ENCODE measurements at regions not wholly inside any gene's neighbourhood (a gene's known extent, or its start where the extent isn't known, plus 50 kb on each side); places are given as distances from the start of the nearest gene placed in this dataset.

- TF ChIP-seq CTCF (conservative IDR thresholded peaks at IDR 0.05; ENCODE audit: low read depth, low read length) (no peak), EZH2 (IDR thresholded peaks at IDR 0.05; ENCODE audit: low read length, unreplicated experiment) (no peak)
These were observed 254.0 kb upstream of the PPP2R2D start for GRCh38 chr10:131646551-131647525.
